ENCODE measurements at regions not wholly inside any gene's neighbourhood (a gene's known extent, or its start where the extent isn't known, plus 50 kb on each side); places are given as distances from the start of the nearest gene placed in this dataset.
"Not testable (repeated sequence)": the region's sequence is repeated elsewhere in the genome, so short reads cannot be mapped to it uniquely, and the experiment has no call there.

DNA sequence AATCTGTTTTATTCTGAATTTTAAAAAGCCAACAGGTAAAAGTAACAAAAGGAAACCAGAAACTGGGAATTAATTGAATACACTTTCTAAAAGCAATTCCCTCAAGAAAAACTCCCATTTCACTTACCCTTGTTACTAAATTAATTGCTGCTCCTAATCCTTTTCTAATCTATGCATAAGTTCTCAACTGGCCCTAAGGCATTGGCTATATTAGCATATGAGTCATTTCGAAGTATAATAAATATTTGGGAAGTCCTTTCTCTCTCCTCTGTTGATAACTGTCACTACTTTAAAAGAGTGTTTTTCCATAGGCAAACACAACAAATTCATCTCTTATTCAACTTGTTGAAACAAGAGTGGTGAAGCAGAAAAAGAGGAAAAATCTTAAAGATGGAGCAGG, 486.5 kb upstream of the HTR2C start:
- no peak overlapping the region for H3K27ac ChIP-seq
- peaks cover 3% of the 10 kb centered on the region for H3K9me3 ChIP-seq
- no peak overlapping the region for H3K4me3 ChIP-seq
- H4K20me1 ChIP-seq, result no peaks in the 10 kb centered on the region
- no peaks in the 10 kb centered on the region for H3K36me3 ChIP-seq
- H3K4me1 ChIP-seq, result no peaks in the 10 kb centered on the region
- no peak overlapping the region for H3K9ac ChIP-seq
- no peak for TF ChIP-seq Cebpa-rat (IDR thresholded peaks at IDR 0.05)
- H3K4me2 ChIP-seq, result no peak overlapping the region
- H3K27me3 ChIP-seq, result peaks cover 87% of the 10 kb centered on the region

DNA sequence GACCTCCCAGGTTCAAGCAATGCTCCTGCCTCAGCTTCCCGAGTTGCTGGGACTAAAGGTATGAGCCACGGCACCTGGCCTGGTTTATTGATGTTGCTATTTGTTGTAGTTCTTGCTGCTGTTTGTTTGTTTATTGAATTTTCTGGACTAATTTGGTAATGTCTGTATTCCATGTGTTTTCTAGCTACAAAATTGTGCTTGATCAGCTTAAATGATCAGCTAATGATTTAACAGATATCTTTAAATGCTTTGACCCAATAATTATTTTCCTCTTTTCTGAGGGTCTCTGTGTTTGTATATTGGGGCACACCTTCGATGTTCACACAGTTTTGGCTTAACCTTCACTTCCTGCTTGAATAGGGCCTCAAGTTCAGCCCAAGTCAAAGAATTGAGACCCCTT, 488.1 kb upstream of the HTR2C start:
- peaks cover 7% of the 10 kb centered on the region for H3K9me3 ChIP-seq
- no peaks in the 10 kb centered on the region for H3K4me1 ChIP-seq
- H3K4me2 ChIP-seq, result no peak overlapping the region
- H3K27ac ChIP-seq, result no peak overlapping the region
- no peak overlapping the region for H3K9ac ChIP-seq
- no peak for TF ChIP-seq Cebpa-rat (IDR thresholded peaks at IDR 0.05)
- H3K27me3 ChIP-seq, result peaks cover 72% of the 10 kb centered on the region
- no peak overlapping the region for H3K4me3 ChIP-seq
- H3K36me3 ChIP-seq, result no peaks in the 10 kb centered on the region
- no peaks in the 10 kb centered on the region for H4K20me1 ChIP-seq

DNA sequence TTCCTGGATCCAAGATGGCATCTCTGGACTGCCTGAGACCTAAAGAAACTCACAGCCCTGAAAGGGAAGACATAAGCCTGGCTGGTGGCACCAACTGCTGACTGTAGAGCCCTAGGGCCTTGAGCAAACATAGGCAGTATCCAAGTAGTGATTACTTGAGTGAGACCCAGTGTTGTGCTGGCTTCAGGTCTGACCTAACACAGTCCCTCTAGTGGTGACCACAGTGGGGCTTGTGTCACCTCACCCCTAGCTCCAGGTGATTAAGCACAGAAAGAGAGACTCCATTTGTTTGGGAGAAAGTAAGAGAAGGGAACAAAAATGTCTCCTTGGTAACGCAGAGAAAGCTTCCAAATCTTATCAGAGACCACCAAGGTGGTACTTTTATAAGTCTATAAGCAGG, 496.3 kb upstream of the HTR2C start:
- no peak for TF ChIP-seq Cebpa-rat (IDR thresholded peaks at IDR 0.05)
- no peak overlapping the region for H3K4me2 ChIP-seq
- no peak overlapping the region for H3K9ac ChIP-seq
- no peaks in the 10 kb centered on the region for H4K20me1 ChIP-seq
- no peak overlapping the region for H3K27ac ChIP-seq
- H3K4me1 ChIP-seq, result no peaks in the 10 kb centered on the region
- peaks cover 15% of the 10 kb centered on the region for H3K9me3 ChIP-seq
- H3K4me3 ChIP-seq, result no peak overlapping the region
- peaks cover 42% of the 10 kb centered on the region for H3K27me3 ChIP-seq
- H3K36me3 ChIP-seq, result no peaks in the 10 kb centered on the region

DNA sequence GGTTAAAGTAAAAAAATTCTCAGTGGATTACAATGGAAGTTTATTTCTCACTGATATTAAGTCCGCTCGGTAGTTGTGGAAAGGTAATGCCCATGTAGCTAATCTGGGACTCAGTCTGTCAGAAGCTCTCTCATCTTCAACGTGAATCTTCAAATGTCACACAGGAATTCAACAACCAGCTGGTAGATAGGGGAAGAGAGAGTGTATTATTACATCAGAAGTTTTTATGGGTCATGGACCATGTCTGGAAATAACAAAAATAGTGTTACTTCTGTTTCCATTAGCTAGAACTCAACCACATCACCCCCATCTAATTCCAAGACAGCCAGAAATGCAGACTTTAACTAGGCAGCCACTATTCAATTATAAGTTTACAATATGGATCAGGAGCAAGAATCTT, 506.1 kb upstream of the HTR2C start:
- H3K9ac ChIP-seq, result no peak overlapping the region
- no peaks in the 10 kb centered on the region for H3K36me3 ChIP-seq
- no peaks in the 10 kb centered on the region for H4K20me1 ChIP-seq
- TF ChIP-seq Cebpa-rat (IDR thresholded peaks at IDR 0.05), result no peak
- H3K4me2 ChIP-seq, result no peak overlapping the region
- H3K9me3 ChIP-seq, result no peaks in the 10 kb centered on the region
- no peaks in the 10 kb centered on the region for H3K4me1 ChIP-seq
- H3K4me3 ChIP-seq, result no peak overlapping the region
- H3K27me3 ChIP-seq, result peaks cover 34% of the 10 kb centered on the region
- no peak overlapping the region for H3K27ac ChIP-seq

DNA sequence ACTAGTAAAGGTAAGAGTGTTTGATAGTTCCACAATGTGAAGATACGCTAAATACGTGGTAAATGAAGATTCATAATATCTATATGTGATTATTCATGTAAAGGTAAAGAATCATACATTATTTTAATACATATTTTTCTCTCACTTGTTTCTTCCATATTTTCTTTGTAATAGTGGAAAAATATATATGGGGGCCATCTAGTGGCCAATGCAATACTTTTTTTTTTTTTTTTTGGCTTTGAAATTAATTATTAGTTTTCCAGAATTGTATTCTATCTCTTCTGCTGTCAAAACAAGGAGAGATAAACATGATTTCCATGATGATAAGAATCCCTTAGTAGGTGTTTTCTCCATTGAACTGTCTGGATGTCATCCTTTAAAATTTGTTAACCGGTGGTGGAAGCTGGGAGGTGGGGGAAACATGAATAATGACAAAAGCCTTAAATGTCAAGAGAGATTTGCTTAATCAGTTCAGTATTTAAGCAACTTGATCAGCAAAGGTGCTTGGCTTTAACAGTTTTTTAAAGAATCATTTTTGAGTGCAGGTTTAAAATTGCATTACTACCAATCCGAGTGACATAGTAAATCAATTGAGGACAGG, 508.7 kb upstream of the HTR2C start:
- H3K9ac ChIP-seq, result no peak overlapping the region
- no peaks in the 10 kb centered on the region for H4K20me1 ChIP-seq
- H3K4me1 ChIP-seq, result no peaks in the 10 kb centered on the region
- H3K4me2 ChIP-seq, result no peak overlapping the region
- no peak overlapping the region for H3K27ac ChIP-seq
- no peak overlapping the region for H3K4me3 ChIP-seq
- no peaks in the 10 kb centered on the region for H3K36me3 ChIP-seq
- no peak for TF ChIP-seq Cebpa-rat (IDR thresholded peaks at IDR 0.05)
- peaks cover 45% of the 10 kb centered on the region for H3K27me3 ChIP-seq
- no peaks in the 10 kb centered on the region for H3K9me3 ChIP-seq

DNA sequence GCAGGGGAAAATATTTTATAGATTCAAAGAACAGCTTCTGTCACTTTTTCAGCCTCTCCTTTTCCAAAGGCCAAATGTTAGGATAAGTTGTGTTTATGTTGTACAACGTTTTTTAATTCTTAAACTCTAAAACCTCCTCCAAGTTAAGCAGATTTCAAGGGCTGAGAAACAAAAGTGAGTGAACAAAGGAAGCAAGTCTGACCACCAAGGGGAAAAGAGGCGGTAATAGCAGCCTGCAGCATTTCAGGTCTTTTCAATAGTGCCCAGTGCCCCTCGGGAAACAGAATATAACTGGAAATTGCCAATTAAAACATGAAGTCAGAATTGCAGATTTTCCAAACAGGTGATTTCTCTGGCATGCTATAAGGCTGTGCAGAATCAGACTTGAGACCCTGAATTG, 510.0 kb upstream of the HTR2C start:
- Histone ChIP-seq H3K4me3 (no peak overlapping the region), H3K27me3 (peaks cover 52% of the 10 kb centered on the region), H3K27ac (no peak overlapping the region), H4K20me1 (no peaks in the 10 kb centered on the region), H3K9me3 (no peaks in the 10 kb centered on the region), H3K9ac (no peak overlapping the region), H3K4me1 (no peaks in the 10 kb centered on the region), H3K4me2 (no peak overlapping the region), H3K36me3 (no peaks in the 10 kb centered on the region)
- no peak for TF ChIP-seq Cebpa-rat (IDR thresholded peaks at IDR 0.05)

DNA sequence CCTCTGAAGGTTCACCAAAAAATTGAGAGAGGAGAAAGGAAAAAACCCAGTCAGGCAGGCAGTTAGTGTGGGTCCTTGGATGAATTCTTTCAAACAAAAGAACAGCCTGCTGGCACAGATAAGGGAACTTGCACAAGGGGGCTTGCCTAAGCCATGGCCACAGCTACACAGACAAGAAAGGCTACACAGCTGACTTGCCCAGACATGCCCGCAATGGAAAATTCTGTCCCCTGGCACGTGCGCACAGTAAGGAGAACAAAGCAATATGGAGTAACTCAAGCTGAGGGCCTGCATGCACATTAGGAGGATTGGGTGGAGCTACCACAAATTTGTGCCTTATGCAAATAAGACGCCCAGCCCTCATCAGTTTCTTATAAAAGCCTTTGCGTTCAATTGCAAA, 512.5 kb upstream of the HTR2C start:
- Histone ChIP-seq H4K20me1 (no peaks in the 10 kb centered on the region), H3K27me3 (peaks cover 62% of the 10 kb centered on the region), H3K9ac (no peak overlapping the region), H3K9me3 (no peaks in the 10 kb centered on the region), H3K4me2 (no peak overlapping the region), H3K4me1 (no peaks in the 10 kb centered on the region), H3K4me3 (no peak overlapping the region), H3K36me3 (no peaks in the 10 kb centered on the region), H3K27ac (no peak overlapping the region)
- TF ChIP-seq Cebpa-rat (IDR thresholded peaks at IDR 0.05), result no peak

DNA sequence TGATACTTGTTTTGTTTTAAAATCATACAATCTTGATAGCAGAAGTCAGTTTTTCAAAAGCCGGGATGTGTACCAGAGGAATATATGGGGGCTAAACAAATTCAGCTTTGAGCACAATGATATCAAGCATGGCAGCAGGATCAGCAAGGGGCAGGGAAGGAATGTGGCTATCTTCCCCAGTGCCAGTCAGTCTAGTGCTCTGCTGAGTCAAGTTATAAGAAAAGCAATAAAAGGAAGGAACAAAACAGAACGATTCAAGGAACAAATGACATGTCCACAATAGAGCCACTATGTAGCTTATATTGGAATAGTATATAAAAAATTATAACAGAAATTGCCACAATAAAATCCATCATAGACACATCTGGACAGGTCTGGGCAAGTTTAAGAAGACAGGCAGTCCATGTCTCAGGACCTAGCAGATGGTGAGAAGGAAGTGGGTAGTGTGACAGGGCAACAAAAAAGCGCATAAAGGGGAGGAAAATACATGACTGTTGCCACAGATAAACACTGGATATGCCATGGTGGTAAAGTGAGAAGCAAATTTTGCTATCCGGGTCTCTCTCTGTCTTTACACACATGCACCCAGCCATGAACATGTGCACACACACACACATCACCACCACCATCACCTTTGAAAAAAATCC, 518.2 kb upstream of the HTR2C start:
- no peak overlapping the region for H3K4me2 ChIP-seq
- H3K27ac ChIP-seq, result no peak overlapping the region
- H3K36me3 ChIP-seq, result no peaks in the 10 kb centered on the region
- peaks cover 40% of the 10 kb centered on the region for H3K27me3 ChIP-seq
- no peak overlapping the region for H3K4me3 ChIP-seq
- H3K9me3 ChIP-seq, result 0 out of 2 replicates have a peak, but pooled peaks cover 5% of the 10 kb centered on the region
- H4K20me1 ChIP-seq, result no peaks in the 10 kb centered on the region
- no peaks in the 10 kb centered on the region for H3K4me1 ChIP-seq
- TF ChIP-seq Cebpa-rat (IDR thresholded peaks at IDR 0.05), result no peak
- H3K9ac ChIP-seq, result no peak overlapping the region

DNA sequence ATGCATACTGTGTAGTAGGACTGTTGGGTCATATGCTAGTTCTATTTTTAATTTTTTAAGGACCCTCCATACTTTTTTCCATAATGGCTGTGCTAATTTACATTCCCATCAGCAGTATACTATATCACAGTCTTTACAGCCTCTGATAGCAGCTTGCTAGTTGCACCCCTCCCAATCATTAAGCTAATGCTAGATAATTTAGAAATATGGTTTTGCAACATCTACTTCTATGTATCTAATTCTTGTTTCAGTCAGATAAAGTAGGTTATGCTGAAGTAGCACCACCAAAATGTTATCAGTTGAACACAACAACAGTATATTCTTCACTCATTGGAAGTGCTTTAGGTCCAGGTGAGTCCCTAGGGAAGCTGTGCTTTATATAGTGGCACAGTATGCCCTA, 522.7 kb upstream of the HTR2C start:
- no peaks in the 10 kb centered on the region for H3K36me3 ChIP-seq
- H3K4me3 ChIP-seq, result no peak overlapping the region
- 0 out of 2 replicates have a peak, but pooled peaks cover 5% of the 10 kb centered on the region for H3K9me3 ChIP-seq
- no peak overlapping the region for H3K9ac ChIP-seq
- H3K4me2 ChIP-seq, result no peak overlapping the region
- no peaks in the 10 kb centered on the region for H4K20me1 ChIP-seq
- TF ChIP-seq Cebpa-rat (IDR thresholded peaks at IDR 0.05), result no peak
- H3K4me1 ChIP-seq, result no peaks in the 10 kb centered on the region
- H3K27me3 ChIP-seq, result peaks cover 40% of the 10 kb centered on the region
- no peak overlapping the region for H3K27ac ChIP-seq

DNA sequence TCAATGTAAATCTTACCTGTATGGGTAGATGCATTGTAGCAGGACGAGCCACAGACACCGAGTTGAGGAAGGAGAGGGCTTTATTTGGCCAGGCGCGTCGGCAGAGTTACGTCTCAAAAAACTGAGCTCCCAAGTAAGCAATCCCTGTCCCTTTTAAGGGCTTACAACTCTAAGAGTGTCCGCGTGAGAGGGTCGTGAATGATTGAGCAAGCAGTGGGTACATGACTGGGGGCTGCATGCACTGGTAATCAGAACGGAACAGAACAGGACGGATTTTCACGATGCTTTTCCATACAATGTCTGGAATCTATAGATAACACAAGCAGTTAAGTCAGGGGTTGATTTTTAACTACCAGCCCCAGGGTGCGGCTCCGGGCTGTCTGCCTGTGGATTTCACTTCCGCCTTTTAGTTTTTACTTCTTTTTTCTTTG, 524.9 kb upstream of the HTR2C start:
- no peaks in the 10 kb centered on the region for H3K36me3 ChIP-seq
- H3K4me1 ChIP-seq, result no peaks in the 10 kb centered on the region
- no peak overlapping the region for H3K9ac ChIP-seq
- H3K27me3 ChIP-seq, result peaks cover 50% of the 10 kb centered on the region
- TF ChIP-seq Cebpa-rat (IDR thresholded peaks at IDR 0.05), result no peak
- no peak overlapping the region for H3K4me2 ChIP-seq
- H4K20me1 ChIP-seq, result no peaks in the 10 kb centered on the region
- 0 out of 2 replicates have a peak, but pooled peaks cover 1% of the 10 kb centered on the region for H3K9me3 ChIP-seq
- H3K4me3 ChIP-seq, result no peak overlapping the region
- H3K27ac ChIP-seq, result no peak overlapping the region

DNA sequence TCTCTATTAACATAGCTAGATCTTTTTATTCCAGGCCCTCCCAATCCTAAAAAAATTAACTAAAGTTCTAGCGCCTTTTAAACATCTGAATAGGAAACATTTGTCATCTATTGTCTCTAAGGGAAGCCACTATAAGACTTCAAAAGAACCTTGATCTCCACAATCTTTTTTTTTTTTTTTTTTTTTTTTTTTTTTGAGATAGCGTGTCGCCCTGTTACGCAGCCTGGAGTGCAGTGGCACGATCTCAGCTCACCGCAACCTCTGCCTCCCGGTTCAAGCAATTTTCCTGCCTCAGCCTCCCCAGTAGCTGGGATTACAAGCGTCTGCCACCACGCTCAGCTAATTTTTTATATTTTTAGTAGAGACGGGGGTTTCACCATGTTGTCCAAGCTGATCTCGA, 526.5 kb upstream of the HTR2C start:
- not testable (repeated sequence) for H3K27ac ChIP-seq, H3K9me3 ChIP-seq, H3K4me3 ChIP-seq, H3K9ac ChIP-seq, H3K36me3 ChIP-seq, H3K4me2 ChIP-seq, H3K4me1 ChIP-seq, H4K20me1 ChIP-seq
- H3K27me3 ChIP-seq, result peaks cover 62% of the 10 kb centered on the region
